NCI-H446 treated with DMSO at 0.1 percent for 48 hours (cell line): ENCODE measurements at regions not wholly inside any gene's neighbourhood (a gene's known extent, or its start where the extent isn't known, plus 50 kb on each side); places are given as distances from the start of the nearest gene placed in this dataset.

Experiments used
- DNase-seq: peaks from one replicate; lab custom pipeline; 2025; lab: John Stamatoyannopoulos, UW

DNA sequence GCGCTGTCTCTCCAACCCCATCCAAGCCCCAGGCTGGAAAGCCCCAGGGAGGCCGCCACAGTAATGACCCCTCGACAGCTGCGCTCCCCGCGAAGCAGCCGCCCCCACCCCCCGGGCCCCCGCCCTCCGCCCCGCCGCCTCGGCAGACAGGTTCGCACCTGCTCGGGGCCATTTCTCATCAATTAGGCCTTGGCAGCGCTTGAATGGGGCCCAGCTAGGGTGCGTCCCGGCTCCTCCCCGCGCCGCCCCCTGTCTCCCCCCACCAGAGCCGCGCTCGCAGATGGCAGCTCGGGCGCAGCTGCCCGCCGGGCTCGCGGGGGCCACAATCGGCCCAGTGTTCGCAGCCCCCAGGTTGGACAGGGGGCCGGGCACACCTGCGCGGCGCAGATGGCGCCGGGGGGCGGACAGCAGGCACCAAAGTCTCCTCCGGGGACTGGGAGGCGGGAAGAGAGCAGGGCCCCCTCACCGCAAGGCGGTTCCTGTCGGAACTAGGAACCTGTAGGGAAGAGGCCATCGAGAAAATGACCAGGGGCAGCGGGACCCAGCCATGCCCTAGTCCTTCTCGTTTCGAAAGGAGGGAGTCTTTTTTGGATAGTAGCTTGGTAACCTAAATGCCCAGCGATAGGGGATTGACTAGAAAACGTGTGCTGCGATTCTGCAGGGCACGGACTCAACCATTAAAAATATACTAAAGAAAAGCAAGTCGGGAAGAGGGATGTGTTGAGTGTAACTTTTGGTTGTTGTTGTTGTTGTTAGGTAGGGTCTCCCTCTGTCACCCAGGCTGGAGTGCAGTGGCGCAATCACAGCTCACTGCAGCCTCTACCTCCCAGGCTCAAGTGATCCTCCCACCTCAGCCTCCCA is 83.2 kb upstream of the EYA2 start:
- DNase-seq = no peak

DNA sequence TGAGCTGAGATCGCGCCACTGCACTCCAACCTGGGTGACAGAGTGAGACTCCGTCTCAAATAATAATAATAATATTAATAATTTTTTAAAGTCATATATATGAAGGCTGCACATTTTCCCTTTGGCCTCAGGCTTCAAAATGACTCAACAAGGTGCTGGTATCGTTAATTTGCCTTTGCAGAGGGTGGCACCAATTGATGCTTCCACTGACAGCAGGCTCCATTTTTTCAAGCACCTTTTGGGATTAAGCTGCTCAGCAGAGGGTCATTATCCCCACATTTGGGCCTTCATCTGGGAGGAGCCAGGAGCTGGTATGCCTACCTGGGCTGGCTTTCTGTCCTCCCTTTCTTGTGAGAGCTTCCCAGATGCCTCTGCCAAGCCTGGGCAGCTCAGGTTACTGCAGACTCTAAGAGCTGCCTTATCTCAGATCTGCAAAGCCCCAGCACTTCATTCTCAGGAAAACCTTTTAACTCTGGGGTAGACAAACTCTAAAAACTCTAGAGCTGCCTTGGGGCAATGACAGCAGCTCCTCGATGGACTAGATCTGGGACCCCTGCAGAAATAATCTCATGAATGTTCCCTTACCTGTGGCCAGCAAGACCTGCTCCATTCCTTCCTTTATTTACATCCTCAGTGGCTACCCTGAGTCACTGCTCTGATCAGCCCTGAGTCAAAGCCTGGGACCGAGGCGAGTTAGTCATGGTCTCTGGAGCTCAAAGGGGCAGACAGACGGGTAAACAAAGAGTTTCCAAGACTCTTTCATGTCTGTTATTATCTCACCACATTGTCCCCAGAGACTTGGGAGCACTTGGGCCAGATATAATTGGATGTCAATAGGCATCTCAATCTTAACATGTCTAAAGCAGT is 80.0 kb upstream of the EYA2 start:
- DNase-seq = peak; percentile 25

DNA sequence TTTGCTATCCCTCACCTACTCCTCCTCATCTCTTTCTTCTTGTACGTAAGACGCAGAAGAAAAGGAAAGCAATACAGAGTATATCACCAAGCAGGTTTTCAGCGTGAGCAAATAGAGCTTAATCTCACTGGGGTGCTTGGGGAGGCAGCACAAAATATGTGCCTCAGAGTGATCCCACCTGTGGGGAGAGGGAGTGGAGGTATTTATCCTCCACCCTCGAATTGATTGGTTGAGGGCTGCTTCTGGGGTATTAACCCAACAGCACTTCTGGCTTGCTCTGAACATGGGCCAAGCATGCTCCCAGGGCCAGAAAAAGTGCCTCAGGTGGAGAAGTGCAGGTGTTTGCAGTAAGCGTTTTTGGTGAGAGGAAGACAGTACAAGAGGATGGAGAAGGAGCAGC is 78.5 kb upstream of the EYA2 start:
- no peak for DNase-seq

DNA sequence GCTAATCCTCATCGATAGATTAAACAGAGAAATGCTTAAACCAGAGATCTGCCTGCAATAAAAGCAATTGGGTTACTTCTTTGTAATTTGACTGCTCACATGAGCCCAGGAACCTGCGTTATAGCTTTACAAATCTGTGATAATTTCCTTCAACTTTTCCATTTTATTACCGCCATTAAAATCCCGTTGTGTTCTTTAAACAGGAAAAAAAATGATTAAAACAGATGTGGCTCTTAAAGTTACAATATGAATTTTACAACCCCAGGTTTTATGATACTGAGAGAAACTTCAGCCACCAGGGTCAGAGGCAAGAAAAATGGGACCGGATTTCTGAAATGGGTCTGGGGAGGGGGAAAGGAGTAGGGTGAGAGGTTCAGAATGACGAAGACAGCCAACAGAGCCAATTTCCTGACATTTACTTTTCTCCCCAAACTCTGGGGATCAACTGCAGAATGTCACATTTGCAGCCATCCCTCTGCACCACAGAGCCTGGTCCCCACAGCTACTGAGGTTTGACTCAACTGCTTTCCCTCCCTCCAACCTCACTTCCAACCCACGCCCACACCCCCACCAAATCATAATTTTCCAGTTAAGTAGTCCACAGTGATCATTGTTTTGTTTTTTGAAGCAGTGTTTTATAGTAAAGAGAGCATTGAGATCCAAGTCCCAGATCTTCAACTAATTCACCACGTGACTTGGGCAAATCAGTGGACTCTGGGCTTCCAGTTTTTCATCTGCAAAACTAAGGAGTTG is 77.6 kb upstream of the EYA2 start:
- no peak for DNase-seq

DNA sequence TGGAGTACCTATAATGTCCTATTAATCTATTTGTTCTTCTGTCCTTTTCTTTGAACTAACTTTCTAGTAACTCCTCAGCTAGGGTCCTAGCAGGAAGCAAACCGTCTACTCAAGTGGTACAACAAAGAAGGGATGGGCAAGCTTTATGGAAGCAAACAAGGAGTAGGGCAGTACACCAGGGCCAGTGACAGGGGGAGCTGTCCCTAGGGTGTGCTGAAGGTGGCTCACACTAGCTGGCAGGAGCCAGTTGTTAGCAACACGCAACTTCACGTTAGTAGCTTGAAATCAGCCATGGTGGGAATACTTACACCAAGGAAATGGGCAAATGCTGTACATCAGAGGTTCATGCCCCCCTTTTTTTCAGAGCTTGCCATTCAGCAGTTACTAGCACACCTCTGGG is 74.0 kb upstream of the EYA2 start:
- no peak for DNase-seq

DNA sequence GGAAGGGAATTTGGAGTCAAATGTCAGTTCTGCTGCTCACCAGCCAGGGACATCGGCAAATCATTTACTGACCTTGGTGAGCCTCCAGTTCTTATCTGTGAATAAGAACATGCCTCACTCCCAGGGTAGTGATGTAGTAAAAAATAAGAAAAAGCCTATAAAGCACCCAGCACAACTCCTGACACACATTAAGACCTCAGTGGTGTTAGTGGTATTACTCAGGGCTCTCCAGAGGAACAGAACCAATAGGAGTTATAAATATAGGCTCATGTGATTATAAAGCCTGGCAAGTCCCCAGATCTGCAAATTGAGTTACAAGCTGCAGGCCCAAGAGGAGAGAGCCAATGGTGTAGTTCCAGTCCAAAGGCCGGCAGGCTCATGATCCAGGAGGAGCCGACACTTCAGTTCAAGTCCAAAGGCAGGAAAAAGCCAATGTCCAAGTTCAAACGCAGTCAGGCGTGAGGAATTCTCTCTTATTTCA is 71.3 kb upstream of the EYA2 start:
- no peak for DNase-seq

DNA sequence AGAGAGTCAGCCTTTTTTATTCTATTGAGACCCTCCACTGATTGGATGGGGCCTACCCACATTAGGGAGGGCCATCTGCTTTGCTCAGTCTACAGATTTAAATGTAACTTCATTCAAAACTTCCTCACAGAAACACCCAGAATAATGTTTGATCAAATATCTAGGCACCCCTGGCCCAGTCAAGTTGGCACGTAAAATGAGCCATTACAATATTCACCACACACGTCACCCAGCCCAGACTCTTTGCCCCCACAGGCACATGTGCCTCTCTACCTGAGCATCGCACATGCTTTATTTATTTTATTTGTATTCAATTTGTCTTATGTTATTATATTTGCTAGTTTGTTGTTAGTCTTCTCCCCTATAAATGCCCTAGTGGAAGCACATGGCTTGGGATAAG is 70.9 kb upstream of the EYA2 start:
- DNase-seq = no peak

DNA sequence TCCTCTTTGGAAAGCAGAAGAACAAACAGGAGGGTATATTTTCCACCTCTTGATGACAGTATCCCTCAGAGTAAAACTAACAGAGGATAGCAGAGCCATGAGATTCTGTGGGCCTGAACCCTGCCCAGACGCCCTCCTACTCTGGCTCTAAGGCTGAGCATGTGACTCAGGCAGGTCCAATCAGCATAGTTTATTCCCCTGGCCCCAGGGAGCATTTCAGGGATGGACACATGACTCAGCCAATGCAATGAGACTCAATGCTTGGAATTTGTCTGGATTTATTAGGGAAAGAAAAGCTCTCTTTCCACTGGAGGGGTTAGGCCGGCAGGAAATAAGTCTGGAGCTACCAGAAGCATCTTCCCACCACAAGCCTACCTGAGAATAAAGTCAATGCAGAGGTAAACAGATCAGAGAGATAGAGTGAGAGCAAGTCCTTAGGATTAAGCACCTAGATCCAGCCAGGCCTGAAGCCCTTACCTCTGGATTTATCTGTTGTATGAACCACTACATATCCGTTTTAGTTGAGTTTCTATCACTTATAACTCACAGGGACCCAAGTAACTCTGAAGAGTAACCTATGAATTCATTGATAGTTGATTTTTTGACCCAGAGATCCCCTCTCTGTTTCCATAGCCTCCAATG is 68.2 kb upstream of the EYA2 start:
- no peak for DNase-seq

DNA sequence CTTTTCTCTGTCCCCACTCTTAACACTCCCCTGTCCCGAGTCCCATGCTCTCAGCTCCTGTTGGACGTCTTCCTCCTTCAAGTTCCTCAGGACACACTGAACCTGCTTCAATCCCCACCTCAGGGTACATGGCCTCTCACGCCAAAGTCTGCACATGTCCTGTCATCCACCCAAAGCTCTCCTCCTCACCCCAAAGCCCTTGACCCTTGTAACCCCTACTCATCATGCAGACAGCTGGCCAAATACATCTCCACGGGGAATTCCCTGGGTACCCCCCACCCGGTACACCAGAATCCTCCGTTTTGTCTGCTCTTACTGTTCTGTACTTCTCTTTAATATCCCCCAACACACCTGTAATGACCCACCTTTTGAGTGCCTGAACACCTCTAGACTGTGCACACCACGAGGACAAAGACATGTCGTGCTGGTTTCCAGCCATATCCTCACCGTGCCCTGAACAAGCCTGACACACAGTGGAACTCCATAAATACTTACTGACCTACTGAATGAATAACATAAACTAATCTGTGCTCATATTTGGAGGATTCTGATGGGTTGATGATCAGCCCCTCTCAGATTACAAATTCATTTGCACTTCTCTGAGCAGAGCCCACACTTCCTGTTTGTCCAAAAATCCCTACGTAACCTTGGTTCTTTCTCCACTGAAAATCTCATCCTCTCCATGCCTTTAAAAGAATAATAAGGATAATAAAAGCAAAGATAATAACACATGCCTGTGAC is 66.8 kb upstream of the EYA2 start:
- DNase-seq = no peak

DNA sequence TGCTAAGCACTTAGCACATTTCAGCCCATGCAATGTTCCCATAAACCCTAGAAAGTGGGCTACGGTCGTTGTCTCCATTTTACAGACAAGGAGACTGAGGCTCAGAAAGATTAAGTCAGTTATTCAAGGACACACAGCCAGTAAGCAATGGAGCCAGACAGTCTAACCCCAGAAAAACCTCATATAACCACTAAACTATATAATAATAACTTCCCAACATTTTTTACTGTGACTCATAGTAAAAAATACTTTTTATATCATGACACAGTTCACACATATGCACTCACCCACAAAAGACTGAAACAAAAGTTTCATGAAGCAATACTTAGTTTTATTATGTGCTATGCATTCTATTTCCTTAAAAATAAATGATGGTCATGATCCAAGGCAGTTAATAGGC is 66.2 kb upstream of the EYA2 start:
- DNase-seq = no peak

DNA sequence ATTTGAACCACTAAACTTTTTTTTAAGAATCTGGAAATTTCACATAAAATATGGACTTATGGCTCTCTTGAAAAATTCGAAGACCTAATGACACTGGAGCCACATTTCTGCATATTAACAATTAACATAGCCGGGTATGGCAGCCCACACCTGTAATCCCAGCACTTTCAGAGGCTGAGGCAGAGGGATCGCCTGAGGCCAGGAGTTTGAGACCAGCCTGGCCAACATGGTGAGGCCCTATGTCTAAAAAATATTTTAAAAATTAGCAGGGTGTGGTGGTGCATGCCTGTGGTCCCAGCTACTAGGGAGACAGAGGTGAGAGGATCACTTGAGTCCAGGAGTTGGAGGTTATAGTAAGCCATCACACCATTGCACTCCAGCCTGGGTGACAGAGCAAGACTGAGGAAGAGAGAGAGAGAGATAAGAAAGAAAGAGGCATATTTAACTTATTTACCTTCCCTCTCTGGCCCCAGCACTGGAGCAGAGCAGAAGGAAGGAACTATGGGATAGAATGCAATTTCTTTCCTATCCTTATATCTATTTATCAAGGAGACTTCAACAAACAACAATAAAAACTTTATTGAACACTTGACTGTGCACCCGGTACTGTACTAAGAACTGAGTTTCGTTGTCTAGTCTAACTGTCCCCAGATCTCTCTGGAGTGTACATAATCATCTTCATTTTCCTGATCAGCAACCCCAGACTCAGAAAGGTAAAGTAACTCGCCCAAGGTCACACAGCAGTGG is 63.6 kb upstream of the EYA2 start:
- DNase-seq = no peak

DNA sequence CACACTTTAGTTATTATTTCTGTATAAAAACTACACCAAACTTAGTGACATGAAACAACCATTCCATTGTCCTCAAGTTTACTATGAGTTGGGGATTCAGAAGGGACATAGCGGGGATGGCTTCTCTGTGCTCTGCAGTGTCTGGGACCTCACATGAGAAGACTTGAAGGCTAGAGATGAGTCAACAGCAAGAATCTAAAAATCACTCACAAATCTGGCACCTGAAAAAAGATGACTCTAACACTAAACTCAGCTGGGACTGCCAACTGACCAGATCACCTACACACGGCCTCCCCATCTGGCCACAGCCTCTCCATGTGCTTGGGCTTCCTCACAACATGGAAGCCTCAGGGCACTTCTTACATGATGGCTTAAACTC is 63.0 kb upstream of the EYA2 start:
- no peak for DNase-seq

DNA sequence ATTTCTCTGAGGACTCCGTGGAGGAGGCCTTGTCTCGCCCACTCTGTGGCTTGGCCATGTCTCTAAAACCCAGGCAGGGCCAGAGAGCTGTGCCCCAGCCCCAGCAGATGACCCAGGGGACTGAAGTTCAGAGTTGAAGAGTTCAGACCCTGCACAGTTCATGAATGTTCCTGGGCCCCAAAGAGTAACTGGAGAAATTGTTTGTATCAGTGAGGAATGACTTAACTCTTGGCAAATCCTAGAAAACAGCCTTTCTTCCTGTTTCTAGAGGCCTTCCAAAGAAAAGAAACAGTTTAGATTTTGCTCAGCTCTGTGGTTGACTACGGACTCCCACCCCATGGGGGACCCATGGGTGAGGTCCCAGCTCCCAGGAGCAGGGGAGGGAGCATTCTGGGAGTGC is 62.1 kb upstream of the EYA2 start:
- no peak for DNase-seq

DNA sequence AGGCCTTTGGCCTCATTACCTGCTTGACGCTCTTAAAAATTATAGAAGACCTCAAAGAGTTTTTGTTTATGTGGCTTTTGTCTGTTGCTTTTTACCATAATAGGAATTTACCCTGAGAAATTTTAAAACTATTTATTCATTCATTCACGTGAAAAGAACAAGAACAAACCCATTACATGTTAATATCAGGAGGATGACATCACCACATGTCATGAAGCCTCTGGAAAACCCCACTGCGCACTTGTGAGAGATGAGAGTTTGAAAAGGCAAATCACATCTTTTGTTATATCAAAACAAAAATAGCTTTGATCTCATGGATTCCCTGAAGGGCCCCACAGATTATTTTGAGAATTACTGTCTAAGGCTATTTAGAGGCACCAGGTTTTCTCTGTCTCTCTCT is 61.3 kb upstream of the EYA2 start:
- no peak for DNase-seq

DNA sequence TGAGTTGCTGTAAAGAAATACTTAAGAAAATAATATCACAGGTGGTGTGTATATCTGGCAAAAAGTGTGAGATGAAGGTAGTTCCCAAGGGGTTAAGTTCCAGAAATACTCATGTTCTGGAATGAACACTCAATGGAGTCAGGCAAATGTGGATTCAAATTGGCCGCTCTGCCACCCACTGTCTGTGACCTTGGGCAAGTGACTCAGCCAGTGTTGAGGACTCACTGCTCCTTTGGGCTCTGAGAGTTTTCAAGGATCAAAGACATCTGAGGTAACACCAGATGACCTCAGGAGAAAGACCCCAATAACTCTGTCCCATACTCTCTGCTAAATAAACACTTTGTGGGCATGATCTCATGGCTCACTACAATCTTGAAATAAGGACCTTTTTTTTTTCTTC is 59.2 kb upstream of the EYA2 start:
- no peak for DNase-seq

DNA sequence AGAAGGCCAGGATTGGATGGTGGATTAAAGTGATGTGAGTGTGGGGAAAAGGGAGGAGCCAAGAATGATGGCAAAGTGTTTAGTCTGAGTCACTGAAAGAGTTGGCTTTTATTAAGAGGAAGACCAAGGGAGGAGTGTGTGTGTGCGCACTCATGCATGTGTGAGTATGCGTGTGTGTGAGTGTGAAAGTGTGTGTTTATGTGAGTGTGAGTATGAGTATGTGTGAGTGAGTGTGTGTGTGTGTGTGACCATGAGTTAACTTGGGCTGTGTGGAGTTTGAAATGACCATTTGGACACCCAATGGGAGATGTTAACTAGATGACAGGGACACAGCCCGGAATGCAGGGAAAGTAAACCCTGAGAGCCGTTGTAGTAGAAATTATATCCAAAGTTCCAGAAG is 57.6 kb upstream of the EYA2 start:
- DNase-seq = no peak

DNA sequence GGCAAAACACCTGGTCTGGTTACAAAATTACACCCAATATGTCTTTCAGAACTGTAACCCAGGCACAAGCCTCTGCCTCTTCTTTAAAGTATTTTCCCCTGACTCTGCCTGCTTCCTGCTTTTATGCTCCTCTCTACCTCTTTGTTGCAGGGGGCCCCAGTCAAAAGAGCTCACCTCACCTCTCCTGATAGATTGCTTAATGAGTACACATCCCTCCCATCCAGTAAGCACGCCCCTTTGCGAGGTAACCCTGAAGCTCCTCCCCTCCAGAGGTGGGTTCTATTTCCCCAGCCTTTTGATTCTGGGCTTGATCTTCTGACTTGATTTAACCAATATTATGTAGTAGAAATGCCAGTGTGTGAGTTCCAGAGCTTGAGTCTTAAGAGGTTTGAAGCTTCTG is 56.6 kb upstream of the EYA2 start:
- DNase-seq = no peak

DNA sequence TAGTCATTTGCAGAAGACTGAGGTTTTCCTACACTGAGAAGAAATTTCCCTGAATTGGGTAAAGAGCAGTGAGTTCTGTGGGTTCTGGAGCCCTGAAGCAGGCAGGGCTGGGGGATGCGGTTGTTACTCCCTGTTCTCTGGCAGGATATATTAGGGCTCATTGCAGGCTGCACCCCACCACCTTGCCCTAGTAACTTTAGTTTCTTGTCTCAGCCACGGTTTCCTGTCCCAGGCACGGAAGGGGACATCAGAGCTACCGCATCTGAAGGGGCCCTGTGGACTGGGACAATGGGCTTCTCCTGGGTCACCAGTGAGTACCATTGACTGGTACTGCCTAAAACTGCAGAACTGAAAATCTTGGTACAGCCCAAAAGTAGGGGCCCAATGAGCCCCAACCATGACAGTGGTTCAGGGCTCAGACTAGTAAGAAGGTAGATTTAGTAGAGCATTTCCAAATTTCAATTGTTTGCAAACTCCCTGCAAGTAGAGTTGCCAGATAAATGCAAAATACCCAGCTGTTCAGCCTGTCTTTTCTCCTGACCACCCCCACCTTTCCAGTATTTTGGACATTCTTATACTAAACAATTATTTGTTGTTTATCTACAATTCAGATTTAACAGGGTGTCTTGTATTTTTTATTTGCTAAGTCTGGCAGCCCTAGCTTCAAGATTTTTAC is 54.5 kb upstream of the EYA2 start:
- DNase-seq = no peak
